COLO668 (cell line): ENCODE measurements at regions not wholly inside any gene's neighbourhood (a gene's known extent, or its start where the extent isn't known, plus 50 kb on each side); places are given as distances from the start of the nearest gene placed in this dataset.
"Not testable (repeated sequence)": the region's sequence is repeated elsewhere in the genome, so short reads cannot be mapped to it uniquely, and the experiment has no call there.

Experiments used
- DNase-seq: peaks from one replicate; lab custom pipeline; 2025; ENCODE audit not compliant: unreplicated experiment; lab: John Stamatoyannopoulos, UW

DNA sequence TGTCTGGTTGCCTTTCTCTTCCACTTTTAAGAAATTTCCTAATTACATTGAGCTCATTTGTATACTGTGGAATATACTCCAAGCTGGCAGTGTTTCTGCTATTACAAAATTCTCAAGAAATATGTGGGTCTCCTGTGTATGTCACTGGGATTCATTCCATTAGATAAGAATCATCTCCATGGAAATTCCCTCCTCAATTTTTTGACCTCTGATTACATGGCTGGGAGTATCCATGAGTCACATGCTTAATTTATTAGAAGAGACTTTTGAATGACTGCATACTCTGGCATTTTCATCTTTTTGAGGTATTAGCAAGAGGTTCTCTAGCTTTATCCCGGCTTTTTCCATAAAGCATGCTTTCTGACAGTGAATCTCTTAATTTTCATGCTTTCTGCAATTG lies 665.5 kb upstream of the CNTNAP5 start:
- DNase-seq = no peak

DNA sequence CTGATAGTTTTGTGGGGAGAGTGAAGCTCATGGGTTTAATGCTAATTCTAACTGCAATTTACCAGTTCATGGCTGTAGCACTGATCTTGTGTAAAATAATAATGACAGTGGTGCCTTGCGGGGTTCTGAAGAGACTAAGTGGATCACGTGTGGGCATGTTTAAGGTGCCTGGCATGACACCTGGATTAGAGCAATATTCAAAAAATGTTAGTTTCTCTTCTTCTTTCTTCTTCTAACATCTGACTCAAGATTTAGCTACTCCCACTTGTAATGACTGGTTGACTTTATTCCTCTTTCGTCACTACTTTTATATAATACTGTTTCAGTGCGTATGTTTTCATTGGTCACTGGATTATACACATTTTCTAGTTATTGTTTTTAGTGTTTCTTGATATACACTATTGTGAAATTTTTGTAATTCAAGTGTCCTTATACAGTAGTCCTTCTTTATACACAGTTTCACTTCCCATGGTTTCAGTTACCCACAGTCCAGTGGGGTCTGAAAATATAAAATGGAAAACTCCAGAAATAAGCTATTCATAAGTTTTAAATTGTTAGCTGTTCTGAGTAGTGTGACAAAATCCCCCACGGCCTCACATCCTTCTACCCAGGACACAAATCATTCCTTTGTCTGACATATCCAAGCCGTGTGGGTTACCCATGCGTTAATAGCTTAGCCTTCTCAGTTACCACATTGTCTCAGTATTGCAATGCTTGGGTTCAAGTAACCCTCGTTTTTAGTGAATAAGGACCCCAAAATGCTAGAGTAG lies 662.2 kb upstream of the CNTNAP5 start:
- DNase-seq = no peak

DNA sequence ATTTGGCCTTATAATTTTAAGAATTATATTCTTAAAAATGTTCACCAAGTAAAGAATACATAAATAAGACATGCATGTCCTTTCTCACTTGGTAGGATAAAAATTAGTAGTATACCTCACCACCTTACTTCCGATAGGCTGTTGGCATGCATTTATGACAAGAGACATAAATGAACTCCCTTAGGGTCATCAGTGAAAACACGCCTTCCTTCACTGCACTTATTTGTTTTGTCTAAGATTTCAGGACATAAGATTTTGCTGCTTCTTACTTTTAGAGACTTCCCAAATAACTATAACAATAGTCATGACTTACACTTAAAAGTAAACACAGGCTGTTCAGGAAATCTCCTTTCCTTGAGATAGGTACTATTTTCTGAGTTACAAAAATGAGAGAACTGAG lies 661.3 kb upstream of the CNTNAP5 start:
- DNase-seq = no peak

DNA sequence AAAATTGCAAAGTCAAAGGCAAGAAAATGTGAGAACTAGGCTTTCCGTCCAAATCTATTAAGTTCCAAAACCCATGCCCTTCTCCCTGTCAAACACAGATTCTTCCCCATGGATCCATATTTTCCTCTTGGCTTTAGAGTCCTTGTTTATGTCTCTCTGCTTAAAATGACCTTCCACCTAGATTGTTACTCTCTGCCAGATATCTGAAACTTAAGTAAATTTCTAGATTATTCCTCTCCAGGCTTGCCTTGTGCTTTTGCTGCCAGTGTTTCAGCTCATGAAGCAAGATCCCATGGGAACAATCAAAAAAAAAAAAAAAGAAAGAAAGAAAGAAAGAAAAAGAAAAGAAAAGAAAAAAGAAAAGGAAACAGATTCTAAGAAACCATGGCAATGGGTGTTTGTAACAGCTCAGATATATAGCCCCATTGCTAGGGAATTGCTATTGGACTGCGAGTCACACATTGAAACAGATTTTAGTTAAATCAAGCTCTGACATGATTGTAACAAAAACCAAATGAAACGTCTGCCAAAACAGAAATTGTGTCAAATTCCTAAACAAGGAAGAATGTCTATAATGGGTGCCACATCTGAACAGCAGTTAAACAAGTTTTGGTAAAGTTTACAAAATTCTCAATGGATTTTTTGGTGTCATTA lies 660.7 kb upstream of the CNTNAP5 start:
- no peak for DNase-seq

DNA sequence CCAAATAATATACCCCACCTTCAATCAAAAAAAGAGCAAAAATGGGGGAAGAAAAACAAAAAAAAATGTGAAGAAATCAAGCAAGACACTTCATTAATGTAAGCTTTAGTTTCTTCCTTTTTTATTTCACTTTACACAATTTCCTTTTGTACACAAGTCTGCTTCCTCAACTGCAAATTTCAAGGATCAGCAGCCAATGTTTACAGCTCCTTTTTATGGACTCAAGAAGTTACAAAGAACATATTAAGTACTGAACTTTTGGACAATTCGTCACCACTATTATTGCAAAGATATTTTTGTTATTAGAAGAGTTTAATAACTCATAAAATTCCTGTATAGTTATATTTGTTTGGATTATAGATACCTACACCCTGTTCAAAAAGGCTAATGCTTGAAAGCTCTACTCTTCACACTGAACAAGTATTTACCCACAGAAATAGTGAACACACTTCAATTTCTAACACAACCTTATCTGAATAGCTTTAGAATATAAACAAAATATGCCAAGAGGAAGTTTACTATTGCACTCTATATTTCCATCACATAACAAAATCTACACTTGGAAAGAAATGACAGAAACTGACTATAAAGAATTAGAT lies 658.7 kb upstream of the CNTNAP5 start:
- DNase-seq = no peak

DNA sequence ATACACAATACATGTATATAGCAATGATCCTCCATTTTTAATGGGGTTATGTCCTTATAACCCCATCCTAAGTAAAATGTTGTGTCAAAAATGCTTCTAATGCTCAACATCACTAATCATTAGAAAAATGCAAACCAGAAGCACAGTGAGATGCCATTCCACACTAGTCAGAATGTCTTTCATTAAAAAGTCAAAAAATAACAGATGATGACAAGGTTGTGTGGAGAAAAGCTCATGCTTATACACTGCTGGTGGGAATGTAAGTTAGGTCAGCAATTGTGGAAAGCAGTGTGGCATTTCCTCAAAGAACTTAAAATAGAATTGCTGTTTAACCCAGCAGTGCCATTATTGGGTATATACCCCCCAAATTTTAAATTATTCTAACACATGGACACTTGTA lies 654.9 kb upstream of the CNTNAP5 start:
- no peak for DNase-seq

DNA sequence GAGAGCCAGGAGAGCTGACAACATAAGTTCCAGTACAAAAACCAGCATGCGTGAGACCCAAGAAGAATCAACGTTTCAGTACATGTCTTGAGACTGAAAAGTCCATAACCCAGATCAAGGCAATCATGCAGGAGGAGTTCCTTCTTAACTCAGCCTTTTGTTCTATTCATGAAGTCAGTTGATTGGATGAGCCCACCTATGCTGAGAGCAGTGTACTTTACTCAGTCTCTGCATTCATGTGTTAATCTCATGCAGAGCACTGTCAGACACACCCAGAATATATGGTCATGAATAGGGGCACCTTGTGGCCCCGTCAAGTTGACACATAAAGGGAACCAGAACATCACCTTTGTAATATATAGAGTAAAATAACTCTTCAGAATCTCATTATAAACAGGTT lies 653.6 kb upstream of the CNTNAP5 start:
- DNase-seq = no peak

DNA sequence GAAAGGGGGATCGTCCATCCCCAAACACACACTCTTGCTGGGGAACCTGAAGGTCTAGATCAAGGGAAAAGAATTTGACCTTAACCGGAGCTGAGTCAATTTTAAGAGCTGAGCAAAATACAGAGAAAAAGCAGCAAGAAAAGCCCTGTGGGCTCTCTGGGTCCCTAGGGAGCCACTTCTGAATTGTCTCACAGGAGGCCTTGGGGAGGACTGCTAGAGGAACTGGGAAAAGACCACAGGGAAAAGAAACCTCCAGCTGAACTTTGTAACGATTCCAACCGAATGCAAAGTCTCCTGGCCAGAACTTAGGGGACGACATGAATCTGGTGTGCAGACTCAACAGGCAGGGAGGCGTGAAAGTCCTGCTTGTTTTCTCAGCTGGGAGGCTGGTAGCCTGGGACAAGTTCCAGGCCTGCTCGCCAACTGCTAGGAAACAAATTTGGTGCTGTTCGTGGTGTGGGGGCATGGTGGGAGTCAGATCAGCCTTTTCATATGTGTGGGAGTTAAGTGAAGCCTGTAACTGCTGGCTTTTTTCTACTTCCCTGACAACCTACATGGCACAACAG lies 644.6 kb upstream of the CNTNAP5 start:
- DNase-seq = no peak

DNA sequence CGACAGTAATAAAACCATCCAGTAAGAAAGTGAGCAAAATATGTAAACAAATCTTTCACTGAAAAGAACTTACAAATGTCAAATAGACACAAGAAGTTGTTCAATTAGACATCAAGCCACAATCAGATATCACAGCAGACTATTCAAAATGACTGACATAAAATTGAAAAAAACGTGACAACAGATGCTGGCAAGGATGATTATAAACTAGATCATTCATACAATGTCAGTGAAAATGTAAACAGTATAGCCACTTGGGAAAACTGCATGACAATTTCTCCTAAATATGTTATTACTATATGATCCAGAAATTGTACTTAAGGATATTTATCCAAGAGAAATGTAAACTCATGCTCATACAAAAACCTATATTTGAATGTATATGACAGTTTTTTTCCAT lies 609.4 kb upstream of the CNTNAP5 start:
- DNase-seq = no peak

DNA sequence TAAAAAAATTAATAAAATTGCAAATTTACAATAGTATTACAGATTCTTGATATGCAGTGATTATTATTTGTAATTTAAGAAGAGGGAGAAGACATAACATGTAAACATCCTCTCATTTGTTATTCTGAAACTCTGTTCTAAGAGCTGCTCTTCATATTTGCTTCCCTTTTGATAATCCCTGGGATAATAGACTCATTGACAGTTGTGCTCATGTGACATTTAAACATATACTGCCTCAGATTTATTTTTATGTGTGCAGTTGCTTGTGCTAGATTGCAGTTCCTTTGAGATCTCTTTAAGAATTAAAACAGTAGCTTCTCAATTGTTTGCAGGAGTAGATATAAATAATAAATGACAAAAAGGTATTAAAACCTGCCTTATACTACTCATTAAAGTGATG lies 605.1 kb upstream of the CNTNAP5 start:
- no peak for DNase-seq

DNA sequence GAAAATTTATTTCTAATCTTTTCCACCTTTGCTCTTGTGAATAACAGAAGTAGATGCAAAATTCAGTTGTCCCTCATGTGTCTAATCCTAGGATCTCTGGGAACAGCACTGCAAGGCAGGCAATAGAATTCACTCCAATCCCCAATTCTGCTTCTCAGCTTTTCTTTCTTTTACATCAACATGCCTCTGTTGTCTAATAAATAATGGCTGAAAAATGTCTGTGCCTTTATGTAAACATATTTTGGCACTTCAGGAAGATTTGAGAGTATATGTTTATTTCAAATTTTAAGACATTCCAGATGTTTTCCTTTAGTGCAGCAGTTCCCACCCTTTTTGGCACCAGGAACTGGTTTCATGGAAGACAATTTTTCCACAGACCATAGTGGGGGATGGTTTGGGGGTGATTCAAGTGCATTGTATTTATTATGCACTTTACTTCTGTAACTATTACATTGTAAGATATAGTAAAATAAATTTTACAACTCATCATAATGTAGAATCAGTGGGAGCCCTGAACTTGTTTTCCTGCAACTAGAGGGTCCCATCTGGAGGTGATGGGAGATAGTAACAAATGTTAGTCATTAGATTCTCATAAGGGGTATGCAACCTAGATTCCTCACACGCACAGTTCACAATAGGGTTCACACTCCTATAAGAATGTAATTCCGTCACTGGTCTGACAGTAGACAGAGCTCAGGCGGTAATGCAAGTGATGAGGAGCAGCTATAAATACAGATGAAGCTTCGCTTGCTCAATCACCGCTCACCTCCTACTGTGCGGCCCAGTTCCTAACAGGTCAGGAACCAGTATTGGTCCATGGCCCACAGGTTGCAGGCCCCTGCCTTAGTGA lies 590.3 kb upstream of the CNTNAP5 start:
- DNase-seq = no peak

DNA sequence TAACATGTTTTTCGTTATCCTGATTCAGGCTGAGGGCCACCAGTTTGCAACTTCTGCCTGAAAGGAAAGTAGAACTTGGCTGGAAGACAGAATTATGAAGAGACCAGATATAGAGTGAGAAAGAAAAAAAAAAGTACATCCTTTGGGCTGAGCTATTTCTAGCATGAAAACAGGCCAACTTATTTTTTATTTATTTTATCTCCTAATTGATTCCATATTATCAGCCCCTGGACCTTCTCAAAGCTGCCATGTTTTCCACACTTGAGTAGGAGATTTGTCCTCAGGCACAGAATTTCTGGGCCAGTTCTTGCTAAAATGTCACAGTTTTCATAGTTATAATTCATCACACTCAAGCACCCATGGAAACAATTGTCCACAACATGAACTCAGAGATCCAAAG lies 586.8 kb upstream of the CNTNAP5 start:
- DNase-seq = no peak

DNA sequence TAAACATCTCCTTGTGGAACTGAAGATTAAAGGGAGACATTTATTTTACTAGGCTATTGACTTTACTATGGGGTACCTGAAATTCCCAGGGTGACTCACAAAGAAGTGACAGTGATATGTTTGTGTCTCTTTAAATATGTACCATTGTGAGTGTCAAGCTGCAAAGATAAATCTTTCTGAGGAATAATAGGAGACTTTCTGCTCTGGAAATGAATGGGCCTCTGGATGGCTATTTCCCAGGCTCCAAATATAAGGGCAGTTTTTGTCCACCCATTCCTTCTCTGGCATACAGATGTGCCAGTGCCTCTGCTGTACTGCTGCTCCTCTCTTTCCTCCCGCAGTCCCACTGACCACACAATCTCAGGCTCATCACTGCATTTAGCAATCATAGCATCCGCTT lies 586.4 kb upstream of the CNTNAP5 start:
- DNase-seq = no peak

DNA sequence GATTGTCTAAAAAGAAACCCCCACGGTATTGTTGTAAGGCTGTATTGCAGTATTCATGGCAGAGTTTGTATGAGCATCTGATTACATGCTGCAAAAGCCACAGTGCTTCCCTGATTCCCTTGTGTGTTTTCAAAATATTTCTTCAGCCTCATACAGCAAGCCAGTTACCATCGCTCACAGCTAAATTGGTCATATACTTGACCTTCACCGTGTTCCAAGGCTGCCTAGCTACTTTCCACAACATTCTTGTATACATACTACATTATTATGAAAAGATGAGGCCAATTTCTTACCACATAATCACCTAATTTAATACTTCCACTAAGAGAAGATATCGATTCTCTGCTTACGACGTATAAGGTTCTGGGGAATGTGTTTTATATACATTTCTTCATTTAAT lies 576.3 kb upstream of the CNTNAP5 start:
- DNase-seq = no peak

DNA sequence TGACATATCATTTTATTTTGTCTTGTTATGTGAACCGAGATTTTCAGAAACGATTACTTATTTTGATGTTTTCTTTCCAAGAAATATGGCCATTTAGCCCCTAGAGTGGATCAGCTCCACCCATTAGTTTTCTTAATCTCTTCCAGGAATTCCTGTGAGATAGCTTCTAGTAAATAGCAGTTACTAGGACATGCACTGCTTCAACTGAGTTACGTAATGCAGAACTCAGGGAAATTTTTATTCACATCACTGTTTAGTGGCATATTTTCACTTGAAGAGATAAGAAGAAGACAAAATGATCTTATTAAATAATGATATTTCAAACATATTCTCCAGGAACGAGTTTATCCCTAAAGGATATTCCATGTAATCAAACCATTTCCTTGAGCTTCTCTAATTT lies 573.5 kb upstream of the CNTNAP5 start:
- DNase-seq = no peak

DNA sequence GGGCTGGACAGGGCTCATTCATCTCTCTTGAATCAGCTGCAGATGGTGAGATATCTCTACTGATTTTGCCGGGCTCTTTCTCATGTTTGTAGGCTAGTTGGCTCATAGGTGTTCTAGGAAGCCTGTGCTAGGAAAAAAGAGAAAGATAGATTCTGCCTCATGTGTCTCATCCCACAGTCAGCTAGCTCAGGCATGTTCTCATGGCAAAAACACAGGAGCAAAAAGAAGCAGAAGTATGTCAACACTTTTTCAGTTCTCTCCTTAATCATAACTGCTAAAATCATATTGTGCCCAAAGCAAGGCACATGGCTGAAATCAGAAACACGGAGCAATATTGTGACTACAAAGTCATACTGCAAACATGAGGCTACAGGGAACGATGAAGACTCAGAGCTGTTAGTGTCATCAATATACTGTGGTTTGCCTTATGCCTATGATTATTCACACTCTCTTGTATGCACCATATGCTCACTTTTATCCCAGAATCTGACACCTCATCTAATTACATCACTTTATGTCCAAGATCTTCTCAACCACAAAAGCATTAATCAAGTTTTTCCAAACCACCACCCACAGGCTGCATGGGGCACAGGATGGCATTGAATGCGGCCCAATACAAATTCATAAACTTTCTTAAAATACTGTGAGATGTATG lies 571.9 kb upstream of the CNTNAP5 start:
- no peak for DNase-seq

DNA sequence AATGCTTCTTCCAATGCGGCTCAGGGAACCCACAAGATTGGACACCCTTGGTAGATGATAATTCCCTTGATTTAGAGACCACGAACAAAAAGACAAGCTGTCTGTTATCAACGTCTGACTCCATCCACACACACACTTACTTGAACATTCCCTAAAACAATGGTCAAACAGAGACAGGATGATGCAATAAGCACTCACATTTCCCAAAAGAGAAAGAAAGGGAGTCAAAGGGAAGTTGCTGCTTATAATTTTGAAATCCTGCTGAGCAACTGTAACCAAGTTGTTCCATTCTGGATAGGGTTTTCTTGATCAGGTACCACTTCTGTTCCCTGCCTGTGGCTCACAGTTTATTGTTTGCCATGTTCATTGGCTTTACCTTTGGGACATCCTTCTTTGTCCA lies 571.3 kb upstream of the CNTNAP5 start:
- DNase-seq = no peak

DNA sequence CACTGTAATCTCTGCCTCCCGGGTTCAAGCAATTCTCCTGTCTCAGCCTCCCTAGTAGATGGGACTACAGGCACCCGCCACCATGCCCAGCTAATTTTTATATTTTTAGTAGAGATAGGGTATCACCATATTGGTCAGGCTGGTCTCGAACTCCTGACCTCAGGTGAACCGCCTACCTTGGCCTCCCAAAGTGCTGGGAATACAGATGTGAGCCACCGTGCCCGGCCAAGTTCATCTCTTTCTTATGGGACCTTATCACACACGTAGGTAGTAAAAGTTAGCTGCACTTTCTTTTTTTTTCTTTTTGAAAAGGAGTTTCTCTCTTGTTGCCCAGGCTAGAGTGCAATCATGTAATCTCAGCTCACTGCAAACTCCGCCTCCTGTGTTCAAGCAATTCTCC lies 569.9 kb upstream of the CNTNAP5 start:
- DNase-seq = not testable (repeated sequence)

DNA sequence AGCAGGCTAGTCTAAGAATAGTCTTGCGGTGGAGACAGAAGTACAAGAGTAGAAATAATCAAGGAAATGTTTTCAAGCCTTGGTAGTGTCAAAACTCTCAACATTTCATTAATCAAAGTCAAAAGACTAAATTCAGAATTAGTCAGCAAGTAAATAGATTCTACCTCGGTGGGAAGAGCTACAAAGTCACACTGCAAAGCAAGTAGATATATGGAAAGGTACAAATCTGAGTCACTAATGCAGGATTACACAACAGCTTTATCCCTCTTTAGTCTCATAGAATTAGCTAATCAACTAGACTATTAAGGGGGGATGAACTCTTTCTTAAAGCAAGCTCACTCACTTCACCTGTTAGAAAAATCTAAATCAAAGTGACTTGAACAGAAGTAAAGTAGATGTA lies 568.7 kb upstream of the CNTNAP5 start:
- no peak for DNase-seq

DNA sequence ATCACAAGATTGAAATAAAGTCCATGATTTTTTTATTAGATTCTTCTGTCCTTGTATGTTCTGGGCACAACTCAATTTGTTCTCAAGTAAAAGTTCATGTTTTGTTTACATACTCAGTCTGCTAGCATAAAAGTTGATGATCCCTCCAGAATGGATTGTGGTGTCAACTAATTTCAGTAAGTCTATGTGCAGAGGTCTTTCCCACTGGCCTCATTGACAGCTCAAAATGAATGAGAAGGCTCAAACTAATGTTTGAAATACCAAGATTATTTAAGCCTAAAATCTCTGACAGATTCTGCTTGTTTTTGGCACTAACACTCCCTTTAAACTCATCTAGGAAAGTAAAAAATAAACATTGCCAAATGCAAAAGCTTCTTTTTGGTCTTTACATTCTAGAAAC lies 561.2 kb upstream of the CNTNAP5 start:
- no peak for DNase-seq

DNA sequence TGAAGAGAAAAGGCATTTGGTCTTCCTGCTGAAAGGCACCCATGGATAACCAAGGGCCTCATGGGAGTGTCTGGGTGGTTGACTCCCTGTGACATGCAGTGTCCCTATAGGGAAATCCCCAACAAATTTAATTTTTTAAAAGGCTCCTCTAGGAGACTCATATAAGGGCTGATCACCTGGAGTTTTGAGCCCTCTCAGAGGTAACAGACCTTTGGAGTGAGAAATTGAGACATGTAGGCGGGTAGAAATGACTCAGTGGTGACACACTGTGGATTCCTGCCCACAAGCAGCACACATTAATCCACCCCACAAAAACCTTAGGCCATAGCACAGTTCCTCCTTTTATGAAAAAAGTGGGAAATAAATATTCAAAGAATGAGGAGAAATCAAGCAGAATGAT lies 557.0 kb upstream of the CNTNAP5 start:
- DNase-seq = no peak
